HG02870 (cell line): ENCODE measurements at regions not wholly inside any gene's neighbourhood (a gene's known extent, or its start where the extent isn't known, plus 50 kb on each side); places are given as distances from the start of the nearest gene placed in this dataset.

Experiments
- ATAC-seq: cut with Tn5 transposase; IDR thresholded peaks from one replicate; pipeline ENCODE4 v1.9.1; 2021; ENCODE audit warnings: mild to moderate bottlenecking, moderate library complexity; ENCODE audit not compliant: unreplicated experiment

GRCh38 chr3:76177610-76178009 lies 392.3 kb upstream of the ZNF717 start:
- no peak for ATAC-seq

GRCh38 chr3:76178412-76178811 lies 393.1 kb upstream of the ZNF717 start:
- no peak for ATAC-seq

- ATAC-seq = no peak
Observed at GRCh38 chr3:76181213-76181612, 395.9 kb upstream of the ZNF717 start.

GRCh38 chr3:76198086-76198485 lies 412.7 kb upstream of the ZNF717 start:
- no peak for ATAC-seq

GRCh38 chr3:76199382-76199781 lies 414.0 kb upstream of the ZNF717 start:
- ATAC-seq = no peak

- ATAC-seq = no peak
Observed at GRCh38 chr3:76203578-76203977, 418.2 kb upstream of the ZNF717 start.

- no peak for ATAC-seq
Observed at GRCh38 chr3:76206346-76206745, 421.0 kb upstream of the ZNF717 start.

- no peak for ATAC-seq
Observed at GRCh38 chr3:76212679-76213078, 427.3 kb upstream of the ZNF717 start.

GRCh38 chr3:76222201-76222600 lies 436.9 kb upstream of the ZNF717 start:
- ATAC-seq = no peak

GRCh38 chr3:76231258-76231657 lies 445.9 kb upstream of the ZNF717 start:
- ATAC-seq = no peak

- ATAC-seq = no peak
Observed at GRCh38 chr3:76242886-76243753, 457.8 kb upstream of the ZNF717 start.

GRCh38 chr3:76245073-76245472 lies 459.7 kb upstream of the ZNF717 start:
- no peak for ATAC-seq

- no peak for ATAC-seq
Observed at GRCh38 chr3:76245622-76246021, 460.3 kb upstream of the ZNF717 start.

- ATAC-seq = no peak
Observed at GRCh38 chr3:76264496-76264895, 479.1 kb upstream of the ZNF717 start.

- no peak for ATAC-seq
Observed at GRCh38 chr3:76264911-76265310, 479.6 kb upstream of the ZNF717 start.

- no peak for ATAC-seq
Observed at GRCh38 chr3:76266511-76266910, 481.2 kb upstream of the ZNF717 start.

GRCh38 chr3:76267851-76268380 lies 482.6 kb upstream of the ZNF717 start:
- ATAC-seq = no peak

- ATAC-seq = no peak
Observed at GRCh38 chr3:76293856-76294255, 508.5 kb upstream of the ZNF717 start.

- no peak for ATAC-seq
Observed at GRCh38 chr3:76300746-76301145, 515.4 kb upstream of the ZNF717 start.

- ATAC-seq = no peak
Observed at GRCh38 chr3:76307556-76307955, 522.2 kb upstream of the ZNF717 start.

- ATAC-seq = no peak
Observed at GRCh38 chr3:76308541-76308940, 523.2 kb upstream of the ZNF717 start.

GRCh38 chr3:76310089-76310488 lies 524.7 kb upstream of the ZNF717 start:
- ATAC-seq = no peak

- ATAC-seq = no peak
Observed at GRCh38 chr3:76310667-76311066, 525.3 kb upstream of the ZNF717 start.
